HepG2 (cell line): ENCODE measurements at regions not wholly inside any gene's neighbourhood (a gene's known extent, or its start where the extent isn't known, plus 50 kb on each side); places are given as distances from the start of the nearest gene placed in this dataset.

ENCODE experiments used
- ATAC-seq: fragments of 200-7000 bp; cut with Tn5 transposase; 3 replicates; pipeline ENCODE4 v1.9.1; 2020; ENCODE audit warnings: mild to moderate bottlenecking, moderate library complexity
- BruUV-seq: library from RNA; stranded (reverse); fragments of 400-500 nt; replicated peaks from 2 replicates; lab custom pipeline; 2021; lab: Mats Ljungman, UMichigan
- CTCF ChIA-PET: fragments of 300-600 bp; formaldehyde crosslinking; extraction: SDS; loops from one replicate; lab custom pipeline; 2021; ENCODE audit warnings: low total read pairs, inconsistent platforms, low intra/inter-chr PET ratio; lab: Yijun Ruan, JAX
- POLR2A ChIA-PET: fragments of 350-600 bp; sonication (Branson Sonifier 250); formaldehyde crosslinking; loops from one replicate; lab custom pipeline; 2020; ENCODE audit warnings: antibody characterized with exemption, inconsistent platforms; lab: Yijun Ruan, JAX
- DNase-seq: peaks from one replicate; pipeline ENCODE4 v3.0.0-alpha.2; 2015; ENCODE audit warnings: low spot score
- FAIRE-seq: peaks from 3 replicates; lab custom pipeline; 2011; peaks lifted over from hg19 to GRCh38; lab: Jason Lieb, UNC
- H2AFZ ChIP-seq: one replicate; pipeline ENCODE4 v1.6.1; 2011; ENCODE audit warnings: low read length, inconsistent platforms
- H3K27ac ChIP-seq: fragments of 300-600 bp; 3 replicates; pipeline ENCODE4 v1.8.0; 2011; ENCODE audit warnings: mixed run types, mild to moderate bottlenecking, mixed read lengths, low read length, inconsistent platforms; ENCODE audit not compliant: insufficient read depth; ENCODE audit errors: extremely low read length
- H3K27me3 ChIP-seq, 2 experiments: fragments of 200-600 bp in 1 of 2; 2 replicates in 1 of 2; 3 replicates in 1 of 2; pipeline versions ENCODE4 v1.6.0 to v1.8.0; 2011; ENCODE audit warnings: low read length in 2 of 2, mild to moderate bottlenecking in 2 of 2, moderate library complexity in 2 of 2, inconsistent platforms in 1 of 2; ENCODE audit not compliant: insufficient read depth in 2 of 2, control insufficient read depth in 1 of 2
- H3K36me3 ChIP-seq, 2 experiments: fragments of 200-600 bp in 1 of 2; replicated peaks in 1 of 2; 2 replicates in 1 of 2; 3 replicates in 1 of 2; pipeline versions ENCODE4 v1.5.1 to v1.8.0; 2011; ENCODE audit warnings: low read length in 2 of 2, inconsistent platforms in 1 of 2; ENCODE audit not compliant: insufficient read depth in 2 of 2, control insufficient read depth in 1 of 2
- H3K4me1 ChIP-seq: 2 replicates; pipeline ENCODE4 v1.5.1; 2012; ENCODE audit warnings: low read length, inconsistent platforms; ENCODE audit not compliant: insufficient read depth
- H3K4me2 ChIP-seq: 2 replicates; pipeline ENCODE4 v1.6.0; 2011; ENCODE audit warnings: low read depth, low read length, inconsistent platforms
- H3K4me3 ChIP-seq, 3 experiments: fragments of 200-600 bp in 1 of 3; sonication (generic), shearing (Covaris generic) in 1 of 3; replicated peaks in 1 of 3; 2 replicates each; pipeline ENCODE4 v1.5.1; 2011 to 2016; ENCODE audit warnings: low read length in 3 of 3, inconsistent platforms in 2 of 3, low read depth in 2 of 3, mild to moderate bottlenecking in 2 of 3, control low read depth in 1 of 3, mixed read lengths in 1 of 3; ENCODE audit not compliant: insufficient read depth in 1 of 3
- H3K79me2 ChIP-seq: one replicate; pipeline ENCODE4 v1.6.1; 2011; ENCODE audit warnings: low read length, inconsistent platforms; ENCODE audit not compliant: insufficient read depth
- H3K9ac ChIP-seq: 2 replicates; pipeline ENCODE4 v1.6.0; 2011; ENCODE audit warnings: mild to moderate bottlenecking, low read depth, low read length, inconsistent platforms; ENCODE audit not compliant: insufficient read depth
- H3K9me3 ChIP-seq: 2 replicates; pipeline ENCODE4 v1.5.1; 2012; ENCODE audit warnings: mild to moderate bottlenecking, low read length
- H4K20me1 ChIP-seq: 2 replicates; pipeline ENCODE4 v1.6.0; 2011; ENCODE audit warnings: inconsistent platforms, mild to moderate bottlenecking, low read length, moderate library complexity; ENCODE audit not compliant: insufficient read depth
- KDM5A ChIP-seq: fragments of 200-600 bp; sonication (generic); IDR thresholded peaks from 2 replicates; pipeline ENCODE4 v1.7.0; 2018; ENCODE audit warnings: antibody characterized with exemption, mild to moderate bottlenecking, low read length, borderline replicate concordance
- MAFK ChIP-seq, 2 experiments: IDR thresholded peaks in 1 of 2; conservative IDR thresholded peaks in 1 of 2; 2 replicates each; pipeline ENCODE4 v1.6.1; 2011; ENCODE audit warnings: improper control_type of control experiment in 2 of 2, low read length in 2 of 2
- PPARG ChIP-seq: conservative IDR thresholded peaks from 2 replicates; pipeline ENCODE4 v1.6.1; 2016; ENCODE audit warnings: missing biosample characterization, missing genetic modification reagents
- SNRNP70 ChIP-seq: fragments of 200-400 bp; formaldehyde crosslinking; IDR thresholded peaks from 2 replicates; pipeline ENCODE4 v1.6.1; 2017; ENCODE audit warnings: mild to moderate bottlenecking, low read depth, low read length, moderate library complexity
- SRSF9 ChIP-seq: fragments of 200-400 bp; formaldehyde crosslinking; IDR thresholded peaks from 2 replicates; pipeline ENCODE4 v1.6.1; 2018; ENCODE audit warnings: borderline replicate concordance, mild to moderate bottlenecking, low read depth, low read length; ENCODE audit not compliant: insufficient read depth, poor library complexity, severe bottlenecking
- TGIF2 ChIP-seq: IDR thresholded peaks from 2 replicates; pipeline ENCODE4 v1.6.1; 2016; ENCODE audit warnings: control low read depth, missing compliant biosample characterization
- ZNF121 ChIP-seq: sonication (generic); formaldehyde crosslinking; IDR thresholded peaks from 2 replicates; pipeline ENCODE4 v1.5.0; 2020; ENCODE audit warnings: mild to moderate bottlenecking, missing genetic modification reagents
- ZNF335 ChIP-seq: sonication (generic); formaldehyde crosslinking; IDR thresholded peaks from 2 replicates; pipeline ENCODE4 v1.4.0; 2020; ENCODE audit warnings: missing genetic modification reagents
- ZNF570 ChIP-seq: sonication (generic); formaldehyde crosslinking; IDR thresholded peaks from 2 replicates; pipeline ENCODE4 v1.4.0; 2020; ENCODE audit warnings: mild to moderate bottlenecking, missing genetic modification reagents, borderline replicate concordance
- ZNF660 ChIP-seq: sonication (generic); formaldehyde crosslinking; IDR thresholded peaks from 2 replicates; pipeline ENCODE4 v1.5.1; 2020; ENCODE audit warnings: mild to moderate bottlenecking, low read depth, missing genetic modification reagents, borderline replicate concordance
- WGBS: methylation state at CpG from one replicate; pipeline ENCODE4 v1.1.6; 2017; ENCODE audit warnings: low lambda C conversion rate; 5-methylcytosine and 5-hydroxymethylcytosine counted together
- in situ Hi-C: cut with HindIII; loops from 2 replicates; pipeline ENCODE4 v1.10.0; 2017; ENCODE audit warnings: low pct_unique_long_range_greater_than_20kb; ENCODE audit not compliant: extremely low pct_ligation_motif_present
- intact Hi-C: fragments of 100-400 bp; cut with micrococcal nuclease; formaldehyde crosslinking; loops from one replicate; pipeline ENCODE4 v1.10.0; 2022; ENCODE audit not compliant: unreplicated experiment
- TF ChIP-seq, protein P1 (sequence below): sonication (generic); formaldehyde crosslinking; IDR thresholded peaks from 2 replicates; pipeline ENCODE4 v1.5.1; 2020; ENCODE audit warnings: missing genetic modification reagents, mild to moderate bottlenecking, borderline replicate concordance
- TF ChIP-seq, protein P2 (sequence below): sonication (generic); formaldehyde crosslinking; IDR thresholded peaks from 2 replicates; pipeline ENCODE4 v1.4.0; 2020; ENCODE audit warnings: missing genetic modification reagents

DNA sequence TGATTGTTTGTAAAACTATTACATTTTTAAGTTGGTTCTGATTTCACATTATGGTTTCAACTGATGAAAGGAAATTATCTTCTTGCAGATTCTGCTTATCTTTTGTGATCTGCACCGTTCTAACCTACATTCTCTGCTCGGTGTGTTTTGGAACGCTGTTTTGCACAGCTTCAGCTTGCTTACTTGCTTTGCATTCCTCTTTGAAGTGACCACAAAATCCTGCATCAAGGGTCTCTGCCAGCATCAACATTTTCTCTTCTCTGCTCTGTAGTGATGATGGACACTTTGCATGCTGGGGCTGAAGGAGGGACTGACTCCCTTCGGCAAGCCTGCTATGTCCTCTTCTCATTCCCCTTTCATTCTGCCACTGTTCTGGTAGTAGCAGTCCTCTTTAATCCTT is 485.2 kb downstream of the FBXO15 start:
- ATAC-seq (no peak), FAIRE-seq (no peak), DNase-seq (no peak)
- CTCF ChIA-PET: no interaction called here
- H3K4me2 ChIP-seq: no peak overlapping the region
- no peak overlapping the region for H2AFZ ChIP-seq
- POLR2A ChIA-PET: no interaction called here
- intact Hi-C loops: no loop called here
- no peaks in the 10 kb centered on the region for H3K4me1 ChIP-seq
- no peaks in the 10 kb centered on the region for H3K36me3 ChIP-seq
- no TSS peak for BruUV-seq
- no peaks in the 10 kb centered on the region for H4K20me1 ChIP-seq
- no peaks in the 10 kb centered on the region for H3K27me3 ChIP-seq
- no peak overlapping the region for H3K9ac ChIP-seq
- H3K4me3 ChIP-seq: no peak overlapping the region
- TF ChIP-seq ZNF570 (CRISPR knock-in tag): no peak
- no peak for TF ChIP-seq TGIF2
- no peak for TF ChIP-seq ZNF335 (CRISPR knock-in tag)
- no peak for TF ChIP-seq PPARG (CRISPR knock-in tag)
- no peaks in the 10 kb centered on the region for H3K79me2 ChIP-seq
- in situ Hi-C loops: no loop called here
- 3% methylated on average over 4 of the region's 4 CpGs for WGBS
- H3K27ac ChIP-seq: no peak overlapping the region
- H3K9me3 ChIP-seq: no peaks in the 10 kb centered on the region

DNA sequence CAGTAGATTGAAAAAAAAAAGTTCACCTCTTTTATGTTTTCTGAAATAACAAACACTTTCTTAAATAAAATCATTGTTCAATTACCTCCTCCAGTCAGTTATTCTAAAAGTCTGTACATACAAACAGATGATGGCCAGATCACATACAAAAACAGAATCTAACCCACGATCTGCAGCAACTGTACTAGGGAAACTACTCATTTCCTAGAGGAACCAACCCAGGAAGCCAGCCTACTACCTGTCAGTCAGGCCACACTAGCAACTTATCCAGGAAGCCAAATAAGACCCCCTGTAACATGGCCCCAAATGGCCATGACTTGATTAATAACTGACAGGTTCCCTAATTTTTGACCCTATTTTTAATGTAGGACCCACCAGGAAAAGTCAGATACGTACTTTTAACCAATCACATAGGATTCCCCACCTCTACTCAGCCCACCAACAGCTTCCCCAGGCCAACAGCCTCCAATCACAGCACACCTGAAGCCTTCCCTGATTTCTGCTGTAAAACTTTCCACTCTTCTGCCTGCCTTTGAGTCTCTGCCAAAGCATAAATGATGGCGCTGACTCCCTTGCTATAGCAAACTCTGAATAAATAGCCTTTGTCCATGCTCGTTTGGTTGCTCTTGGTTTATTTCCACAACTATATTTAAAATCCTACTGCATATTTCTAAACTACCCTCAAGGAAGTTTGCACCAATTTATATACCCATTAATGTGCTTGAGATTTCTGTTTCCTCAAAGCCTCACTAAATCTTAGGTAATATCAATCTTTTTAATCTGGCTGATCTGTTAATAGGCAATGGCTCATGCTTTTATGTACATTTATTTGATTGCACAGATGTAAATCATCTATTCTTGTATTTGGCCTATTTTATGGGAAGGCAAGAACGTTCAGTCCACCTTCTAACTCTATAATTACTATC is 486.4 kb downstream of the FBXO15 start:
- Histone ChIP-seq H4K20me1 (no peaks in the 10 kb centered on the region), H3K27me3 (no peaks in the 10 kb centered on the region), H3K9me3 (no peaks in the 10 kb centered on the region), H3K4me1 (no peaks in the 10 kb centered on the region), H3K9ac (no peak overlapping the region), H3K36me3 (no peaks in the 10 kb centered on the region), H2AFZ (no peak overlapping the region), H3K4me3 (no peak overlapping the region), H3K79me2 (no peaks in the 10 kb centered on the region), H3K27ac (no peak overlapping the region), H3K4me2 (no peak overlapping the region)
- intact Hi-C loops: no loop called here
- in situ Hi-C loops: no loop called here
- BruUV-seq: no TSS peak
- CTCF ChIA-PET: no interaction called here
- FAIRE-seq (no peak), ATAC-seq (no peak), DNase-seq (no peak)
- WGBS: 3% methylated on average over 5 of the region's 5 CpGs
- POLR2A ChIA-PET: no interaction called here
- TF ChIP-seq, protein P1, sequence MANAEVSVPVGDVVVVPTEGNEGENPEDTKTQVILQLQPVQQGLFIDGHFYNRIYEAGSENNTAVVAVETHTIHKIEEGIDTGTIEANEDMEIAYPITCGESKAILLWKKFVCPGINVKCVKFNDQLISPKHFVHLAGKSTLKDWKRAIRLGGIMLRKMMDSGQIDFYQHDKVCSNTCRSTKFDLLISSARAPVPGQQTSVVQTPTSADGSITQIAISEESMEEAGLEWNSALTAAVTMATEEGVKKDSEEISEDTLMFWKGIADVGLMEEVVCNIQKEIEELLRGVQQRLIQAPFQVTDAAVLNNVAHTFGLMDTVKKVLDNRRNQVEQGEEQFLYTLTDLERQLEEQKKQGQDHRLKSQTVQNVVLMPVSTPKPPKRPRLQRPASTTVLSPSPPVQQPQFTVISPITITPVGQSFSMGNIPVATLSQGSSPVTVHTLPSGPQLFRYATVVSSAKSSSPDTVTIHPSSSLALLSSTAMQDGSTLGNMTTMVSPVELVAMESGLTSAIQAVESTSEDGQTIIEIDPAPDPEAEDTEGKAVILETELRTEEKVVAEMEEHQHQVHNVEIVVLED: no peak
- TF ChIP-seq ZNF660 (CRISPR knock-in tag) (no peak), ZNF121 (CRISPR knock-in tag) (no peak), SRSF9 (no peak), SNRNP70 (no peak), MAFK (conservative IDR thresholded peaks at IDR 0.05 in 1 of 2, IDR thresholded peaks at IDR 0.05 in 1 of 2; ENCODE audit: low read length in 2 of 2) (no peak), KDM5A (no peak)
- TF ChIP-seq, protein P2, sequence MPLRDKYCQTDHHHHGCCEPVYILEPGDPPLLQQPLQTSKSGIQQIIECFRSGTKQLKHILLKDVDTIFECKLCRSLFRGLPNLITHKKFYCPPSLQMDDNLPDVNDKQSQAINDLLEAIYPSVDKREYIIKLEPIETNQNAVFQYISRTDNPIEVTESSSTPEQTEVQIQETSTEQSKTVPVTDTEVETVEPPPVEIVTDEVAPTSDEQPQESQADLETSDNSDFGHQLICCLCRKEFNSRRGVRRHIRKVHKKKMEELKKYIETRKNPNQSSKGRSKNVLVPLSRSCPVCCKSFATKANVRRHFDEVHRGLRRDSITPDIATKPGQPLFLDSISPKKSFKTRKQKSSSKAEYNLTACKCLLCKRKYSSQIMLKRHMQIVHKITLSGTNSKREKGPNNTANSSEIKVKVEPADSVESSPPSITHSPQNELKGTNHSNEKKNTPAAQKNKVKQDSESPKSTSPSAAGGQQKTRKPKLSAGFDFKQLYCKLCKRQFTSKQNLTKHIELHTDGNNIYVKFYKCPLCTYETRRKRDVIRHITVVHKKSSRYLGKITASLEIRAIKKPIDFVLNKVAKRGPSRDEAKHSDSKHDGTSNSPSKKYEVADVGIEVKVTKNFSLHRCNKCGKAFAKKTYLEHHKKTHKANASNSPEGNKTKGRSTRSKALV (CRISPR knock-in tag): no peak
